NCI-H2227 treated with DMSO at 0.1 percent for 48 hours (cell line): ENCODE measurements at regions not wholly inside any gene's neighbourhood (a gene's known extent, or its start where the extent isn't known, plus 50 kb on each side); places are given as distances from the start of the nearest gene placed in this dataset.

ENCODE experiments used
- DNase-seq: peaks from one replicate; lab custom pipeline; 2025; lab: John Stamatoyannopoulos, UW

GRCh38 chr9:91071184-91071990, 269.8 kb downstream of the SYK start:
- no peak for DNase-seq

- DNase-seq = no peak
Measured at GRCh38 chr9:91073049-91073810, 271.6 kb downstream of the SYK start.

- no peak for DNase-seq
Measured at GRCh38 chr9:91073811-91074771, 272.5 kb downstream of the SYK start.

GRCh38 chr9:91074866-91075265, 273.2 kb downstream of the SYK start:
- DNase-seq = no peak

GRCh38 chr9:91075279-91075678, 273.7 kb downstream of the SYK start:
- no peak for DNase-seq

- no peak for DNase-seq
Measured at GRCh38 chr9:91077624-91078368, 276.2 kb downstream of the SYK start.

- no peak for DNase-seq
Measured at GRCh38 chr9:91078369-91078695, 276.7 kb downstream of the SYK start.

GRCh38 chr9:91082731-91083130, 279.0 kb downstream of the AUH start:
- no peak for DNase-seq

GRCh38 chr9:91084896-91085516, 276.7 kb downstream of the AUH start:
- no peak for DNase-seq

- no peak for DNase-seq
Measured at GRCh38 chr9:91085517-91086291, 276.0 kb downstream of the AUH start.

GRCh38 chr9:91086657-91087461, 274.9 kb downstream of the AUH start:
- no peak for DNase-seq

GRCh38 chr9:91087462-91087759, 274.3 kb downstream of the AUH start:
- DNase-seq = no peak

GRCh38 chr9:91089405-91090129, 272.2 kb downstream of the AUH start:
- DNase-seq = no peak

GRCh38 chr9:91090130-91090410, 271.6 kb downstream of the AUH start:
- DNase-seq = no peak

- no peak for DNase-seq
Measured at GRCh38 chr9:91092214-91092613, 269.5 kb downstream of the AUH start.

GRCh38 chr9:91094324-91095088, 267.2 kb downstream of the AUH start:
- DNase-seq = no peak

- no peak for DNase-seq
Measured at GRCh38 chr9:91098203-91098850, 263.4 kb downstream of the AUH start.

GRCh38 chr9:91099436-91099835, 262.3 kb downstream of the AUH start:
- no peak for DNase-seq
